ENCODE measurements at regions not wholly inside any gene's neighbourhood (a gene's known extent, or its start where the extent isn't known, plus 50 kb on each side); places are given as distances from the start of the nearest gene placed in this dataset.

GRCh38 chrX:109886122-109886761 is 116.7 kb upstream of the TMEM164 start (continued):
- TF ChIP-seq, protein P1, sequence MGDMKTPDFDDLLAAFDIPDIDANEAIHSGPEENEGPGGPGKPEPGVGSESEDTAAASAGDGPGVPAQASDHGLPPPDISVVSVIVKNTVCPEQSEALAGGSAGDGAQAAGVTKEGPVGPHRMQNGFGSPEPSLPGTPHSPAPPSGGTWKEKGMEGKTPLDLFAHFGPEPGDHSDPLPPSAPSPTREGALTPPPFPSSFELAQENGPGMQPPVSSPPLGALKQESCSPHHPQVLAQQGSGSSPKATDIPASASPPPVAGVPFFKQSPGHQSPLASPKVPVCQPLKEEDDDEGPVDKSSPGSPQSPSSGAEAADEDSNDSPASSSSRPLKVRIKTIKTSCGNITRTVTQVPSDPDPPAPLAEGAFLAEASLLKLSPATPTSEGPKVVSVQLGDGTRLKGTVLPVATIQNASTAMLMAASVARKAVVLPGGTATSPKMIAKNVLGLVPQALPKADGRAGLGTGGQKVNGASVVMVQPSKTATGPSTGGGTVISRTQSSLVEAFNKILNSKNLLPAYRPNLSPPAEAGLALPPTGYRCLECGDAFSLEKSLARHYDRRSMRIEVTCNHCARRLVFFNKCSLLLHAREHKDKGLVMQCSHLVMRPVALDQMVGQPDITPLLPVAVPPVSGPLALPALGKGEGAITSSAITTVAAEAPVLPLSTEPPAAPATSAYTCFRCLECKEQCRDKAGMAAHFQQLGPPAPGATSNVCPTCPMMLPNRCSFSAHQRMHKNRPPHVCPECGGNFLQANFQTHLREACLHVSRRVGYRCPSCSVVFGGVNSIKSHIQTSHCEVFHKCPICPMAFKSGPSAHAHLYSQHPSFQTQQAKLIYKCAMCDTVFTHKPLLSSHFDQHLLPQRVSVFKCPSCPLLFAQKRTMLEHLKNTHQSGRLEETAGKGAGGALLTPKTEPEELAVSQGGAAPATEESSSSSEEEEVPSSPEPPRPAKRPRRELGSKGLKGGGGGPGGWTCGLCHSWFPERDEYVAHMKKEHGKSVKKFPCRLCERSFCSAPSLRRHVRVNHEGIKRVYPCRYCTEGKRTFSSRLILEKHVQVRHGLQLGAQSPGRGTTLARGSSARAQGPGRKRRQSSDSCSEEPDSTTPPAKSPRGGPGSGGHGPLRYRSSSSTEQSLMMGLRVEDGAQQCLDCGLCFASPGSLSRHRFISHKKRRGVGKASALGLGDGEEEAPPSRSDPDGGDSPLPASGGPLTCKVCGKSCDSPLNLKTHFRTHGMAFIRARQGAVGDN (IDR thresholded peaks at IDR 0.05): no peak
- TF ChIP-seq EGR1 (IDR thresholded peaks at IDR 0.05; ENCODE audit: borderline replicate concordance in 1 of 2, low read depth in 2 of 2, low read length in 2 of 2): no peak
- no peak for TF ChIP-seq YBX1 (IDR thresholded peaks at IDR 0.05)
- no peak for TF ChIP-seq SP1 (IDR thresholded peaks at IDR 0.05; ENCODE audit: low read depth, low read length)
- TF ChIP-seq, protein P2, sequence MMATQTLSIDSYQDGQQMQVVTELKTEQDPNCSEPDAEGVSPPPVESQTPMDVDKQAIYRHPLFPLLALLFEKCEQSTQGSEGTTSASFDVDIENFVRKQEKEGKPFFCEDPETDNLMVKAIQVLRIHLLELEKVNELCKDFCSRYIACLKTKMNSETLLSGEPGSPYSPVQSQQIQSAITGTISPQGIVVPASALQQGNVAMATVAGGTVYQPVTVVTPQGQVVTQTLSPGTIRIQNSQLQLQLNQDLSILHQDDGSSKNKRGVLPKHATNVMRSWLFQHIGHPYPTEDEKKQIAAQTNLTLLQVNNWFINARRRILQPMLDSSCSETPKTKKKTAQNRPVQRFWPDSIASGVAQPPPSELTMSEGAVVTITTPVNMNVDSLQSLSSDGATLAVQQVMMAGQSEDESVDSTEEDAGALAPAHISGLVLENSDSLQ (IDR thresholded peaks at IDR 0.05): peak; percentile 91
- no peak for TF ChIP-seq NR2C2 (IDR thresholded peaks at IDR 0.05; ENCODE audit: borderline replicate concordance, control insufficient read depth, insufficient read length, low read depth)
- peak; percentile 77 for TF ChIP-seq PBX3 (IDR thresholded peaks at IDR 0.05; ENCODE audit: insufficient replicate concordance, low read depth, low read length)
- no peak for TF ChIP-seq SMAD5 (IDR thresholded peaks at IDR 0.05; ENCODE audit: low read depth)
- no peak for TF ChIP-seq PAX8 (IDR thresholded peaks at IDR 0.05)
- no peak for TF ChIP-seq NBN (IDR thresholded peaks at IDR 0.05)
- TF ChIP-seq MLLT1 (IDR thresholded peaks at IDR 0.05): no peak
- TF ChIP-seq TCF12 (IDR thresholded peaks at IDR 0.05; ENCODE audit: low read depth, low read length): 0 out of 2 replicates have a peak, but pooled peaks have one; percentile 21
- no peak for TF ChIP-seq RELA (IDR thresholded peaks at IDR 0.05; ENCODE audit: borderline replicate concordance, partially characterized antibody)
- TF ChIP-seq SMC3 (IDR thresholded peaks at IDR 0.05; ENCODE audit: borderline replicate concordance, low read length): peak; percentile 84
- TF ChIP-seq, protein P3, sequence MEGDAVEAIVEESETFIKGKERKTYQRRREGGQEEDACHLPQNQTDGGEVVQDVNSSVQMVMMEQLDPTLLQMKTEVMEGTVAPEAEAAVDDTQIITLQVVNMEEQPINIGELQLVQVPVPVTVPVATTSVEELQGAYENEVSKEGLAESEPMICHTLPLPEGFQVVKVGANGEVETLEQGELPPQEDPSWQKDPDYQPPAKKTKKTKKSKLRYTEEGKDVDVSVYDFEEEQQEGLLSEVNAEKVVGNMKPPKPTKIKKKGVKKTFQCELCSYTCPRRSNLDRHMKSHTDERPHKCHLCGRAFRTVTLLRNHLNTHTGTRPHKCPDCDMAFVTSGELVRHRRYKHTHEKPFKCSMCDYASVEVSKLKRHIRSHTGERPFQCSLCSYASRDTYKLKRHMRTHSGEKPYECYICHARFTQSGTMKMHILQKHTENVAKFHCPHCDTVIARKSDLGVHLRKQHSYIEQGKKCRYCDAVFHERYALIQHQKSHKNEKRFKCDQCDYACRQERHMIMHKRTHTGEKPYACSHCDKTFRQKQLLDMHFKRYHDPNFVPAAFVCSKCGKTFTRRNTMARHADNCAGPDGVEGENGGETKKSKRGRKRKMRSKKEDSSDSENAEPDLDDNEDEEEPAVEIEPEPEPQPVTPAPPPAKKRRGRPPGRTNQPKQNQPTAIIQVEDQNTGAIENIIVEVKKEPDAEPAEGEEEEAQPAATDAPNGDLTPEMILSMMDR (IDR thresholded peaks at IDR 0.05 in 2 of 3, conservative IDR thresholded peaks at IDR 0.05 in 1 of 3; ENCODE audit: control insufficient read depth in 2 of 3, extremely low read depth in 1 of 3, insufficient read depth in 1 of 3, low read depth in 3 of 3, low read length in 3 of 3): peak; percentile 82 to 83 (median 82)
- no peak for TF ChIP-seq ZBED1 (IDR thresholded peaks at IDR 0.05; ENCODE audit: borderline replicate concordance)
- TF ChIP-seq ELK1 (IDR thresholded peaks at IDR 0.05; ENCODE audit: low read depth, low read length): no peak
